KG1 (cell line): ENCODE measurements at regions not wholly inside any gene's neighbourhood (a gene's known extent, or its start where the extent isn't known, plus 50 kb on each side); places are given as distances from the start of the nearest gene placed in this dataset.

Experiments used
- DNase-seq: peaks from one replicate; lab custom pipeline; 2025; lab: John Stamatoyannopoulos, UW

DNA sequence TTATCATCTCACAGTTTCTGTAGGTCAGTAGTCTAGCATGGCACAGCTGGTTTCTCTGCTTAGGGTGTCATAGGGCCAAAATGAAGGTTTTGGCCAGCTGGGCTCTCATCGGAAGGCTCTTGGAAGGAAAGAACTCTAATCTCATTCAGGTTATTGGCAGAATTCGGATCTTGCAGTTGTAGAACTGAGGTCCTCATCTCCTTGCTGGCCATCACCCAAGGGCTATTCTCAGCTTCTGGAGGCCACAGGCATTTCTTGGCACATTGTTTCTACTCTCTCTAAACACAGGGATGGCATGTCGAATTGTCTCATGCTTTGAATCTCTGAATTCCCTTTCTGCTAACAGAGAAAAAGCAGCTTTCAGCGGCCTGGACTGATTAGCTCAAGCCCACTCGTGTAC is 258.0 kb upstream of the SMARCA2 start:
- no peak for DNase-seq

DNA sequence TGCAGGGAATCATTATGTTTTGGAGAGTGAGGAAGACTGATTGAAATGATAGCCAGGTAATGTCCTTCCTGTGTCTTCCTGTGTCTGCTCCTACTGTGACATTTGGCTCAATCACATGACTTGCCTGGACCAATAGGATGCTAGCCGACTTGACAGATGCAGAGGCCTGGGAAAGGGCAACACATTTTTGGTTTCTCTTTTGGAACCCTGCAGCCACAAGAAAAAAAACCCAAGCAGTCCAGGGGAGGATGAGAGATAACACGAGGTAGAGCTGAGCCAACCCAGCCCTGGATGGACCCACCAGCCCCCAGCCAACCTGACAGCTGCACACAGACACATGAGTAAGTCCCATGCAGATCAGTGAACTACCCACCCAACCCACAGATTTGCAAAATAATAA is 256.1 kb upstream of the SMARCA2 start:
- DNase-seq: no peak

DNA sequence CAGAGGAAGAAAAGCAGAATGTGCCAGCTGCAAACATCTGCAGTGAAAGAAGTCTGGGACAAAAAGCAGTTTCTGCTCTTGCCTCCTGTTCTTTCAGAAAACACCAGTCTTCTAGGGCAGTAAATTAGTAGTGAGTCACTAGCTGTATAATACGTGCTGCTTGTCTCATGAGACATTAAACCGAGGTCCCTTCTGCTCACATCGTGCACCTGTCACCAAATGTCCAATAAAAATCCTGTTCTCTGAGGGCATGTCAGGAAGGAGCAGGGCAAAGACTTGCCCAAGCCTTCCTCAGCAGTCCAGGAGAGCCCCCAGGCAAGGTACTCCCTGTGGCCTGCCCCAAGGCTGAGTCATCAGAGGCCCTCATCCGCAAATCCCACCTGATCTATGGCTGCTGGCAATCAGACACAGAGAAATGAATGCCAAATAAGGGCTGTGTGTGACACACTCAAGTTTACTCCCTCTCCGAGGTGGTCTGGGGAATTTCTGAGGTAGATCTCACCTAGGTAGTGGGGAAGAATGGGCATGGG is 255.3 kb upstream of the SMARCA2 start:
- DNase-seq: no peak

DNA sequence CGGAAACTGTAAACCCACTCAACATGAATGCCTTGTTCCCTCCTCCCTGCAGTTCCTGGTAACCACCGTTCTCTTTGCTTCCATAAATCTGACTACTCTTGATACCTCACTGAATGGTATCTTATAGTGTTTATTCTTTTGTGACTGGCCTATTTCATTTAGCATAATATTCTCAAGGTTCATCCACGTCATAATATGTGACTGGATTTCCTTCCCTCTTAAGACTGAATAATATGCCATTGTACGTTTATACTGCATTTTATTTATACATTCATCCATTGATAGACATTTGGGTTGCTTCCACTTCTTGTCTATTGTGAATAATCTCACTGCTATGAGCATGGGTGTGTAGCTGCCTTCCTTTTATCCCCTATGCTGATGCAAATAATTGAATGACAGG is 253.3 kb upstream of the SMARCA2 start:
- no peak for DNase-seq

DNA sequence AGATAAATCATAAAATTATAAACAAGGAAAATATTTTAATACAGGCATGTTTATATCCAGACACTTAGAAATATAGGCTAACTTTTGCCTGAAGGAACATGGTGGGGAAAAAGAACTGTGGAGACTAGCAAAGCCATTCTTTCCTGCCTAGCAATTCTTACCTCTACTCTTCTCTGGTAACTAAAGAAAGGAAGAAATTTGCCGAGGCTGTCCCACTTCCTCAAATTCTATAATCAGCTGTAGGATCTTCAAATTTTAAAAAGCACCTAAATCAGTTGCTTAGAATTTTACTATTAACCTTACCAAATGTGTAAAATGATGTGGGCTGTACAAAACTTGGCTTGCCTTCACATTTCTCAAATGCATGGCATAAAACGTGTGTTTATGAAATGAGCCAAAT is 249.1 kb upstream of the SMARCA2 start:
- DNase-seq: no peak

DNA sequence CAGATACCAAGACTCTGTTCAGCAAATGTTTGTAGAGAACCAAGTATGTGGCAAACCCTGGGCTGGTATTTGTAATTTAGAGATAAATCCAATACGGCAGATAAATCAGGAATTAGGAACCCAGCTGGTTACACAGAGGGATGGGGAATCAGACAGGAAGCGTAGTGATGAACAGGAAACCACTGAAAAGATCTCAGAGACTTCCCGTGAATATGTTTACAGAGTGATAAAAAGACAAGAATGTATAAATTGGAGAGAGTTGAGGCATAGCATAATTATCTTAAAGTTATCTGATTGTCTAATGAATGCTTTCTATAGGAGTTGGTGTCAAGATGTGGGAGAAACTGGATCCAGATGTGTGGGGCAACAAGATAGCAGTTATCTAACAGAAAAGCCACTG is 246.6 kb upstream of the SMARCA2 start:
- no peak for DNase-seq

DNA sequence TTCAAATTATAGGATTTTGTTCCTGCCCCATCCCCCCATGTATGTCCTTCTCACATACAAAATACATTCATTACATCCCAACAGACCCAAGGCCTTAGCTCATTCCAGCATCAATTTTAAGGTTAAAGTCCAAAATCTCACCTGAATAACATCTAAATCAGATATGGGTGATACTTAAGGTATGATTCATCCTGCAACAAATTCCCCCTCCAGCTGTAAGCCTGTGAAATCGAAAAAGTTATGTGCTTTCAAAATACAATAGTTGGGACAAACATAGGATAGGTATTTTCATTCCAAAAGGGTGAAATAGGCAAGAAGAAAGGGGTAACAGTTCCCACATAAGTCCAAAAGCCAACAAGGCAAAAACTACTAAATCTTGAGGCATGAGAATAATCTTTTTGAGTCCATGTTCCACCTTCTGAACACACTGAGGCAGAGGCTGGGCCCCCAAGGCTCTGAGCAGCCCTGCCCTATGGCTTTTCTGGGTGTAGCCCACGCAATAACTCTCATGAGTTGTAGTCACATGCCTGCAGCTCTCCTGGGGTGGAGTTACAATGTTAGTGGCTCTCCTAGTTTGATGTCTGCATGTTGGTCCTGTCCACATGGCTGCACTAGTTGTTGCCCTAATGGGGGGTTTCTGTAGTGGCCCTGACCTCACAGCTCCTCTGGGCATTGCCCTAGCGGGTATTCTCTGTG is 243.9 kb upstream of the SMARCA2 start:
- DNase-seq: no peak

DNA sequence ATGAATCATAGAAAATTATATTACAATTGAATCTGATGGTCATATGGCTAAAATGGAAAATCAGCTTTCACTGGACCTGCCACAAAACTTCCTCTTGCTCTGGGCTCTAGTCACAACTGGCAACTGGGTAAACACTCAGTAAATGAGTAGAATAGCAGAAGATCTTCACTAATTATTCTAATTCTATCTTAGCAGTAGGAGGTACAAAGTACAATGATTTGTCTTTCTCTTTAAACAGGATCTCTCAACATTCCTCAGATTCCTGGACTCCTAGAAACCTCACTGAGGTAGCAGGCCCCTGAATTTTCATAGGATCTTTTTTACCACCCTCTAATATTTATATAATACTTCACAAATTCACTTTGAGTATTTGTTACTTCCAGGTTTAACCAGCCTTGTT is 239.9 kb upstream of the SMARCA2 start:
- no peak for DNase-seq

DNA sequence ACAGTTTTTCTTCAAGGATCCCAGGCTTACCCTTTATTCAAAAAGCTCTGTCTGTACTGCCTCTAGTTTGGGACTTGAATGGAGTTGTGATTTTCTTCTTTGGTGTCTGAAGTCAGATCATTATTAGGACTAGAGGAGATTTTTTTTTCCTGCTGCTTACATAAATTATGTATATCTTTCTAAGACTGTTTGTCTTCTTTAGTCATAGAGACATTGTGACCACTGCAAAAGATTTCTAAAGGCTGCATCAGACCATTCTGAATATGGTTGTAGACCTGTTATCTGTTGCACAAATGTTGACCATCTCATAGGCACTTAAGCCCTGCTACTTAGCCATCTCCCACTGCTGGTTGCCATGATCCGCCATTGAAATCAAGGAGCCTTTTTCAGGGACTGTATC is 238.5 kb upstream of the SMARCA2 start:
- DNase-seq: no peak

DNA sequence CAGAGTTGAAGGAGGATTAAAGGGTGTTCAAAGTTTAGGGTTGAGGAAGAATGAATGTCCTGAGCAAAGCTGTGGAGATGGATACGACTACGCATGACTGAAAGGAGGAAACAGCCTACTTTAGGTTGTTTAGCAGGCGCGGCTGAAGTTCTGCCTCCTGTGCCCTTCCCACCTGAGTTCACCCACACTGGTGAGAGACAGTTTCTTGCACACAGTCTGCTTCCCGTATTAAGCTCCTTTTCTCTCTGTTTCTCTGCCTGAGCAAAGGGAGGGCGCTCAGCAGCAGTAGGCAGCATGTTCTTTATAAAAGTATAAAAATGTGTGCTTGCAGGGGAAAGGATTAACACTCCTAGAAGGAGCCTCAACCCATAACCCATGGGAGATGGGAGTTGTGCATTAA is 224.0 kb upstream of the SMARCA2 start:
- no peak for DNase-seq

DNA sequence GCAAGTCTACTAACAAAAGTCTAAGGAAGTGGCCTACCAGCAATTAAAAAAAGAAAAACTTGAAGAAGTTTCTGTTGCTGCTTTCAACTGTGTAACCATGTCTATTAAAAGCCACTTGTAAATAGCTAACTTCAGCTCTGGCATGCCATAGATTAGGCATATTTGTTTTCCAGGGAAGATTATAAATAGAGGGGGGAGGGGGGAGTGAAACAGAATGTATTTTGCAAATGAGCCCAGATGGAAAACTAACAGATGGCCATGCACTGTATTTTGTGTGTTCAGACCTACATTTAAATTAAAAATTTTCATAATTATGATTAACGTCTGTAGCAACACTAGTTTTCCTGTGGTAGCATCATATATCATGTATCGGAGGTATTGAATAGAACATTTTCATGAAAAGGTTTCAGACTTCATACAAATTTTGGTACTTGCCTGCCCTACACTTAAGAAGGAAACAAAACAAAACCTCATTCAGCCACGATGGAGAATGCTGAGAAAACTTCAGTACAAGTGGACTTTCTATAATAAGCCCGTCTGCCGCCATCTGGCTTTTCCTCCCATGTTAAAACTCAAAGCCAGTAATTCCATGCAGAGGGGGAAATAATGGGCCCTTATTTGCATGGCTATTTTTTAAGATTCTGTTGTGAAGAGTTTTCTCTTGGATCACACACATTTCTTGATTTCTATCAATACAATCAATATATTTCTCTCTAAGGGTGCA is 220.4 kb upstream of the SMARCA2 start:
- no peak for DNase-seq

DNA sequence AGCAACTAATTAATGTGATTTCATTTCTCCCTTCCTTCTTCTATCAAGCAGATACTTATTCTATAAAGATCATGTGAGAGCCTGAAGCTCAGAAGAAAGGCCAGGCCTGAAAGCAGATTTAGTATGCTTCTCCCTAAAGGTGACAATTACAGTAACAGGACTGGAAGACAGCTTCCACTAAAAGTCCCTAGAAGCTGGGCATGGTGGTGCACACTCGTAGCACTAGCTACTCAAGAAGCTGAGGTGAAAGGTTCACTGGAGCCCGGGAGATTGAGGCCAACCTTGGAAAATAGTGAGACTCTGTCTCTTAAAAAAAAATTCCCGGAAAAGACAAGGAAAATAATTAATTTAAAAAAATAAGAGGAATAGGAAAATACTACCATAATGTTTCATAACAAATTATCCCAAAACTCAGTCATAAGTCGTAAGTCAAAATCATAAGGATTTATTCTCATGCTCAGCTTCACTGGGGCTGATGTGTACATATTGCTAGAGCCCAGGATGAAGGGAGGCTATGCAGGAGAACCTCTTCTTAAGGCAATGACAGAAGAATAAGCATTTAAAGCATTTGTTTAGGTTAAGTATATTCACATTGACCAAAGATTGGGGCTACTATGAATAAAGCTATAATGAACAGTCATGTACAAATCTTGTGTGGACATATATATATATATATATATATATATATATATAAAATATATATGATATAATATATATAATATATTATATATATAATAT is 210.8 kb upstream of the SMARCA2 start:
- no peak for DNase-seq

DNA sequence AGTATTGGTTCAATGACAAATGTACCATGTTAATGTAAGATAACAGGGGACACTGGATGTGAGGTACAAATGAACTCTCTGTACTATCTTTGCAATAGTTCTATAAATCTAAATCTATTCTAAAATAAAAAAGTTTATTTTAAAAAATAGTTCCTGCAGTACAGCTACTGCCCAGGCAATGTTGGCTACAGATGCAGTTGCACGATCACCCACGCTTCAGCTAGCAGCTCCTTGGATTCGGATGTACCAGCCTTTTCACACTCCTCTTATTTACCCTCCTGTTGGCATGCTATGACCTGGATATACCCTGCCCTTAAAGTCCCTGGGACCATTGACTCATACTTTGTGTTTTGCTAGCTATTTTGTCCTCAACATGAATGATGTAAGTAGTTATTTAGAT is 185.4 kb upstream of the SMARCA2 start:
- DNase-seq: no peak

DNA sequence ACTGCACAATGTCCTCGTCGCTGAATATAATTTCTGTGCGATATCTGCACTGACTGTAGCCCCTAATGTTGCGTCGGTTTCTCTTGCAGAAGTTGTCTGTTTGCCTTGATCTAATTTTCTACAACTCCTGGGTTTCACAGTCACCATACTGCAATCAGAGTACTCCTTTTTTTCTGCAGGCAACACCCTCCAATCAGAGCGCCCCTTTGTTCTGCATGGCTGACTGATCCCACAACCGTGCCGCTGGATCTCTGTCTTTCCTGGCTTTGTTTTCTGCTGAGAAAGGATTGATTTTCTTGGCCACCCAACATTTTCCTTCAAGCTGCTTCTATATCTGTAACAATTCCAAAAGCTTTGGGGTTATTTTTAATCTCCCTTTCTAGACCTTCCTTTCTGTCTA is 182.2 kb upstream of the SMARCA2 start:
- DNase-seq: no peak

DNA sequence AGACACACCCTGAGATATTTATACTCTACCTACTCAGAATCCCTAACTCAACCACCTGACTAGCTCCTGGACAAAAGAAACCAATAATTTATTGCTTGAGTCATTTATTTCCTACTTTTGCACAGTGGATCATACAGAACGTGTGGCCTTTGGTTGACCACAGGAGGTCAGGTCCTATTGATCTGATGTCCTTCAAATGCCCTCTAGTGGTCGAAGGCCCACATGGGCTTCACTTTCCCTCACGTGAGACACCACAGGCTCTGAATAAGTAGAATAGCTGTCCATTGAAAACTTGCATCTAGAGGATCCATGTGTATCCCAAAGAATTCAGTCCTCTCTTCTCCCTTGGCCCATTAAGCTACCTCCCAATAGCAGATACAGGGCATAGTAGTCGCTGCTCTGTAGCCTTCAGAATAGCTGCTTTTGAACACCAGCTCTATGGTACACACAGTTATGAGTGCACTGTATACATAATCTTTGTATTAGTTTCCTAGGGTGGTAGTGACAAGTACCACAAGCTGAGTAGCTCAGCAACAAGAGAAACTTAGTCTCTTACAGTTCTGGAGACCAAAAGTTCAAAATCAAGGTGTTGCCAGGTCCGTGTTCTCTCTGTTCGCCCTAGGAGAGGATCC is 177.6 kb upstream of the SMARCA2 start:
- DNase-seq: no peak

DNA sequence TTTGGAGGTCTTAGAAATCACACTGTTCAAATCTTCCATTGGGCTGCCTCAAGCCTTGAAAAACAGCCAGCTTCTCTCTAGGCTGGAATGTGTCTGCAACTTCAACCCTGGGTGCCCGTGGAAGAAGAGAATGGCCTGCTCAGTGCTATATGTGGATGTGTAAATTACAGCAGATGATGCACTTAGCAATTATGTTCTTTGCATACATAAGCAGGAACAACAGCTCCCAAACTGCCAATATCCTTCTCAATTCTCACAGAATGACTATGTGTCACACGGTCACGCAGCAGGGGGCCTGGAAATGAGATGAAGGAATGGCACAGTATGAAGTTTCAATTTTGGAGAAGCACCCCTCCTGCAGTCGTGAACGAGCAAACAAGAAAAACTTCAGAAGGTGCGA is 175.2 kb upstream of the SMARCA2 start:
- no peak for DNase-seq

DNA sequence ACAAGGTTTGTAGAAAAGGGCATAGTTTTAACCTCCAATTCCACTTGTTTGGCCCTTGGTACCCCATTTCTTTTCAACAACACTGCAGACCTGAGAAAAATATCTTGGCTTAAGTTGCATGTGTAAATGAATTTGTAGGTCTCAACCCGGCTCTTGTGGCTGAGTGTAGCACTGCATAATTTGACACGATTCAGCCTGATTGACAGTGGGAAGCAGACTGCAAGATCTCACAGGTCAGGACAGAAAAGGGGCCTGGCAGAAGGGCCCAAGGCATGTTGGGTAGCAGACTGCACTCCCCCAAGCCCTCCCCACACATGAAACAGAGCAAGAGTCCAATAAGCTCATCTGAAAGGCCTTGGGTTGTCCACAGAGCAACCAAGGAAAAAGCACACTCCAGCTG is 169.7 kb upstream of the SMARCA2 start:
- no peak for DNase-seq

DNA sequence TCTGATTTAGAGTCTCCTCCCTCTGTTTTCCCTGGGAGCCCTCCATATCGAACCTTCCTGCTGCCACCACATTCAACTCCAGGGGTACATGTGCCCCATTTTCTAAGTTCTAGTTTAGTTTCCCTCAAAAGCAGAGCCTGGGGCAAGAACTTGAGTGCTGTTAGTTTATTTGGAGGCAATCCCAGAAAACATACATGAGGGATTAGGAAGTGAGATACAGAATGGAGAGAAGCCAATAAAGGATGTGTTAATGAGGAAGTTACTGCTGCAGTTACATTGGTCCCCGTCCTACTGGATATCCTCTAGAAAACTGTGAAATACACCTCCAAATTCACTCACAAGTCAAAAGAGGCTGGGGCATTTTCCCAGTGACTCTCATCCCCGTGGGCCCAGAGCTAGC is 159.4 kb upstream of the SMARCA2 start:
- DNase-seq: no peak

DNA sequence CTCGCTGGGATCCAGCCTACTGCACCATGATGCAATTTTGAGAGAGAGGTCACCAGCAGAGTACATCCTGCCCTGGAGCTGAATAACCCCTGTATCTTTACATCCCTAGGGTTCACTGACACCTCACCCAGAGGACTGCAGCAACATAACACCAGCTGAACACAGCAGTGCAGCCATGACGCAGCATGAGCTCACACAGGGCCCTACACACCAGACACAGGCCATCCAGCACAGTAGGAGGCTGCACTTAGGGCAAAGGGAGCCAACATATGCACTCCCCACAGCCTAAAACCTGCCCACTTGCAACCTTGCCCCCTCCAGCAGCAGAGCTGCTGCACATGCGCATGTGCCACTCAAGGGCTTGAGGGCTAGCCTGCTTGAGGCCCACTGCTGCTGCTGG is 157.3 kb upstream of the SMARCA2 start:
- no peak for DNase-seq

DNA sequence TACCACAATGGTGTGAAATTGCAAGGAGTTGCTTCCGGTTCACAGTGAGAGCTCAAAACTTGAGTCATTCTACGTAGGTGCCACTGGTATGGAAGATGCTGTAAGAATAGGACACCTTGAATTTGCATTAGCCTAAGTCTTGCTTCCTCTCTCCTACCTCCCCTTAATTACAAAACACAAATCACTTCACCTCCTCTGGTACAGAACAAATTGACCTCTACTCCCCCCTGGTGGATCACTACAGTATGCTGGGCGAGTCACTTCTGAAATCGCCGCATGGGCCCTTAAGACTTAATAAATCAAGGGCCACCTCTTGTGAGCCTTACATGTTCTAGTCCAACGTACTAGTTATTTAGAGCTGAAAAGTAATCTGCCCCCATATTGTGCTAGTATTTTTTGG is 145.3 kb upstream of the SMARCA2 start:
- DNase-seq: no peak

DNA sequence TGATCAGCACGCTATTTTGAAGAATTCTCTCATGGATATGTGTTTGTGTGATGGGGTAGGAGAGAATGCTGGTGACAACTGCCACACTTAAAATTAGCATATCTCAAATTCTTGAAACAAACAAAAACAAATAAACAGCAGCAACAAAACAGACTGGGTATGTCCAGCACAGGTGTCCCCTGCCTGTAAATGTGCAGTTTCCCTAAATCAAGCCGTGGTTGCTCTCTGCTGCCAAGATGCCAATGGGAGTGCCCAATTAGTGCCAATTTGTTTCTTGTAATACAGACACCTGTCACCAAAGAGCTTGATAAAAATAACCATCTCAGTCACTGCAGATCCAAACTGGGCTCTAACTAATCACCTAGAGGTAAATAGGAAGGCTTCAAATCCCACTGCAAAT is 144.2 kb upstream of the SMARCA2 start:
- no peak for DNase-seq

DNA sequence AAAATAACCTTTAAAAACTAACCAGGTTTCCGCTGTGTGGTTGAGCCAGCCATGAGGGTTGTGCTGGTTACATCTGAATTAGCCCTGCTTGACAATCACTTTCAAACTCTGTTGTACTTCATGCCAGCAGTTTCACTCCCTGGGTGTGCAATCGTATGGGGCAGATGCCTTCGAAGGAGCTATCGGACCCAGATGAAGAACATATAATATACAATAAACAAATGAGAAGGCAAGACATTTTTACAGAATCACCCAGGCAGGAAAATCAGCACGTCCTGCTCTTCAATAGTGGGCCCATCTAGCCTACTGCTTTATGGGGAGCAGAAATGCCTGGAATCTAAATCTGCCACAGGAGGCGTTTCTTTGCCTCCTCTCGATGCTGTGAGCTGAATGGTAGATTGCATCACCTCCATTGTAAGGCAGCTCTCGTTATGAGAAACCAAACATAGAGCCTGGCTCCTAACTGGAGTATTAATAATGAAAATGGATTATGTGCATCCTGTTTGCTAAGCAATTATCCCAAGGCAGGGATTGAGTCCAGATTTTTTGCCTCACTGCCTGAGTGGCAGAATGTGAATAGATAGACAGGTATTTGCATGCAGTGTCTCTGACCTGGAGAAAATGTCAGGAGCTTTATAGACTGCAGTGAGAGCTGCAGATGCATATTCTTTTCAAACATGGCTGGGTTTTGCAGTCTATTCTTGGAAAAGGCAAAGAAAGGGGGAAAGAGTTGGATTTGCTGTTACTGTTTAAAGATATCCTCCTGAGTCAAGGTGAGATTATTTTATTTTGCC is 143.3 kb upstream of the SMARCA2 start:
- no peak for DNase-seq
